Activated T-helper 1 cell treated with anti-CD3 and anti-CD28 coated beads, Interleukin-2, amount 50 U/mL, for 16 hours (primary cell): ENCODE measurements at regions not wholly inside any gene's neighbourhood (a gene's known extent, or its start where the extent isn't known, plus 50 kb on each side); places are given as distances from the start of the nearest gene placed in this dataset.

ENCODE experiments used
- DNase-seq, 2 donors: peaks; one replicate each; pipeline ENCODE4 v3.0.0-alpha.2; 2020; ENCODE audit warnings: low read depth in 1 of 2, low spot score in 1 of 2

- no peak for DNase-seq
These were observed 336.5 kb downstream of the MIAT start for GRCh38 chr22:26993886-26994285.

GRCh38 chr22:26994801-26995200 lies 337.4 kb downstream of the MIAT start:
- no peak for DNase-seq

GRCh38 chr22:26995235-26995634 lies 337.8 kb downstream of the MIAT start:
- no peak for DNase-seq

- DNase-seq = no peak
These were observed 338.8 kb downstream of the MIAT start for GRCh38 chr22:26996154-26996553.

- DNase-seq = no peak
These were observed 340.7 kb downstream of the MIAT start for GRCh38 chr22:26998129-26998528.

- no peak for DNase-seq
These were observed 341.3 kb downstream of the MIAT start for GRCh38 chr22:26998716-26999115.

GRCh38 chr22:27003297-27003696 lies 345.9 kb downstream of the MIAT start:
- no peak for DNase-seq

- no peak for DNase-seq
These were observed 347.0 kb downstream of the MIAT start for GRCh38 chr22:27004434-27004833.

GRCh38 chr22:27008454-27008853 lies 351.1 kb downstream of the MIAT start:
- no peak for DNase-seq

- DNase-seq = no peak
These were observed 353.7 kb downstream of the MIAT start for GRCh38 chr22:27011133-27011532.

GRCh38 chr22:27011717-27012116 lies 354.3 kb downstream of the MIAT start:
- no peak for DNase-seq

GRCh38 chr22:27019827-27020226 lies 362.4 kb downstream of the MIAT start:
- DNase-seq = no peak

GRCh38 chr22:27022274-27022895 lies 365.0 kb downstream of the MIAT start:
- no peak for DNase-seq

- no peak for DNase-seq
These were observed 365.5 kb downstream of the MIAT start for GRCh38 chr22:27022896-27023361.

- DNase-seq = no peak
These were observed 366.2 kb downstream of the MIAT start for GRCh38 chr22:27023591-27023990.

- no peak for DNase-seq
These were observed 367.6 kb downstream of the MIAT start for GRCh38 chr22:27024982-27025381.

GRCh38 chr22:27028093-27028492 lies 370.7 kb downstream of the MIAT start:
- no peak for DNase-seq

- DNase-seq = no peak
These were observed 372.3 kb downstream of the MIAT start for GRCh38 chr22:27029584-27030130.

- DNase-seq = no peak
These were observed 374.8 kb downstream of the MIAT start for GRCh38 chr22:27032091-27032761.

GRCh38 chr22:27041745-27042310 lies 384.4 kb downstream of the MIAT start:
- DNase-seq = no peak

- DNase-seq = no peak
These were observed 385.9 kb downstream of the MIAT start for GRCh38 chr22:27043262-27043661.
